ENCODE measurements at regions not wholly inside any gene's neighbourhood (a gene's known extent, or its start where the extent isn't known, plus 50 kb on each side); places are given as distances from the start of the nearest gene placed in this dataset.

GRCh38 chr2:134109725-134110124, 144.1 kb upstream of the MGAT5 start:
- H3K4me3 ChIP-seq (ENCODE audit: low read depth, low read length), result no peak overlapping the region
- no peak for DNase-seq (ENCODE audit: low read depth)
- TF ChIP-seq CTCF (IDR thresholded peaks at IDR 0.05; ENCODE audit: insufficient read depth, low read length), result no peak

- TF ChIP-seq CTCF (IDR thresholded peaks at IDR 0.05; ENCODE audit: insufficient read depth, low read length), result no peak
- no peak overlapping the region for H3K4me3 ChIP-seq (ENCODE audit: low read depth, low read length)
- no peak for DNase-seq (ENCODE audit: low read depth)
These were observed 143.3 kb upstream of the MGAT5 start for GRCh38 chr2:134110532-134110931.

- peak; percentile 24 for DNase-seq (ENCODE audit: low read depth)
- no peak for TF ChIP-seq CTCF (IDR thresholded peaks at IDR 0.05; ENCODE audit: insufficient read depth, low read length)
- H3K4me3 ChIP-seq (ENCODE audit: low read depth, low read length), result no peak overlapping the region
These were observed 136.2 kb upstream of the MGAT5 start for GRCh38 chr2:134117676-134118075.

- no peak overlapping the region for H3K4me3 ChIP-seq (ENCODE audit: low read depth, low read length)
- TF ChIP-seq CTCF (IDR thresholded peaks at IDR 0.05; ENCODE audit: insufficient read depth, low read length), result peak; percentile 84
- DNase-seq (ENCODE audit: low read depth), result peak; percentile 99
These were observed 135.4 kb upstream of the MGAT5 start for GRCh38 chr2:134118279-134119116.

- H3K4me3 ChIP-seq (ENCODE audit: low read depth, low read length), result peak overlapping the region; percentile 34
- DNase-seq (ENCODE audit: low read depth), result peak; percentile 18
- TF ChIP-seq CTCF (IDR thresholded peaks at IDR 0.05; ENCODE audit: insufficient read depth, low read length), result no peak
These were observed 134.7 kb upstream of the MGAT5 start for GRCh38 chr2:134119117-134119712.

- no peak for TF ChIP-seq CTCF (IDR thresholded peaks at IDR 0.05; ENCODE audit: insufficient read depth, low read length)
- peak overlapping the region; percentile 75 for H3K4me3 ChIP-seq (ENCODE audit: low read depth, low read length)
- DNase-seq (ENCODE audit: low read depth), result peak; percentile 96
These were observed 134.0 kb upstream of the MGAT5 start for GRCh38 chr2:134119713-134120405.
